ENCODE measurements at regions not wholly inside any gene's neighbourhood (a gene's known extent, or its start where the extent isn't known, plus 50 kb on each side); places are given as distances from the start of the nearest gene placed in this dataset.

DNA sequence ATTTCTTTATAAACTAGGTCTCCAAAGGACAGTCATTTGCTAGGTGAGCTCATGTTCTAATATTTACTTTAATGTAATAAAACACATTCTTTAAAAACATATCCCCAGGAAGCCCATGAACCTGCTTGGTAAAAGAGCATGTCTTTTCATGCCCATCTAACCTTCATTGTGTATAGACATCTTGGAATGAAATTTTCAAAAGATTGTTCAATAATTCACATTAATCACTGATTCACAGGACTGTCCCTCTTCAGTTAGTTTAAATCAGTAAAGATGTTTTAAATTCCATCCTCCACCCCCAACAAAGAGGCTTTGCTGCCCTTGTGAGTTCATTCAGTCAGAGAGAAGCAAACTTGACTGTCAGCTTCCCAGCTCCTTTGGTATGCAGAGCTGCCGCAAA is 633.4 kb upstream of the CELF4 start:
- Histone ChIP-seq H3K36me3 (no peaks in the 10 kb centered on the region), H3K4me1 (no peaks in the 10 kb centered on the region), H3K9me3 (no peaks in the 10 kb centered on the region), H3K27me3 (no peaks in the 10 kb centered on the region), H3K27ac (no peak overlapping the region), H3K4me3 (no peak overlapping the region)
- DNase-seq = no peak
- WGBS (ENCODE audit: insufficient coverage, low coverage, low lambda C conversion rate, missing lambda C conversion rate) = 21% methylated on average over 1 of the region's 1 CpG
- intact Hi-C loops (cut with DNase I) = loop anchor here in 1 of 2 donors (10.0 kb wide), 1 partner anchor 56 kb away; no protein-coding TSS in a partner anchor
- no peak for ATAC-seq
- TF ChIP-seq POLR2A (IDR thresholded peaks at IDR 0.05) = no peak
- TF ChIP-seq, protein P1, sequence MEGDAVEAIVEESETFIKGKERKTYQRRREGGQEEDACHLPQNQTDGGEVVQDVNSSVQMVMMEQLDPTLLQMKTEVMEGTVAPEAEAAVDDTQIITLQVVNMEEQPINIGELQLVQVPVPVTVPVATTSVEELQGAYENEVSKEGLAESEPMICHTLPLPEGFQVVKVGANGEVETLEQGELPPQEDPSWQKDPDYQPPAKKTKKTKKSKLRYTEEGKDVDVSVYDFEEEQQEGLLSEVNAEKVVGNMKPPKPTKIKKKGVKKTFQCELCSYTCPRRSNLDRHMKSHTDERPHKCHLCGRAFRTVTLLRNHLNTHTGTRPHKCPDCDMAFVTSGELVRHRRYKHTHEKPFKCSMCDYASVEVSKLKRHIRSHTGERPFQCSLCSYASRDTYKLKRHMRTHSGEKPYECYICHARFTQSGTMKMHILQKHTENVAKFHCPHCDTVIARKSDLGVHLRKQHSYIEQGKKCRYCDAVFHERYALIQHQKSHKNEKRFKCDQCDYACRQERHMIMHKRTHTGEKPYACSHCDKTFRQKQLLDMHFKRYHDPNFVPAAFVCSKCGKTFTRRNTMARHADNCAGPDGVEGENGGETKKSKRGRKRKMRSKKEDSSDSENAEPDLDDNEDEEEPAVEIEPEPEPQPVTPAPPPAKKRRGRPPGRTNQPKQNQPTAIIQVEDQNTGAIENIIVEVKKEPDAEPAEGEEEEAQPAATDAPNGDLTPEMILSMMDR (IDR thresholded peaks at IDR 0.05) = no peak

DNA sequence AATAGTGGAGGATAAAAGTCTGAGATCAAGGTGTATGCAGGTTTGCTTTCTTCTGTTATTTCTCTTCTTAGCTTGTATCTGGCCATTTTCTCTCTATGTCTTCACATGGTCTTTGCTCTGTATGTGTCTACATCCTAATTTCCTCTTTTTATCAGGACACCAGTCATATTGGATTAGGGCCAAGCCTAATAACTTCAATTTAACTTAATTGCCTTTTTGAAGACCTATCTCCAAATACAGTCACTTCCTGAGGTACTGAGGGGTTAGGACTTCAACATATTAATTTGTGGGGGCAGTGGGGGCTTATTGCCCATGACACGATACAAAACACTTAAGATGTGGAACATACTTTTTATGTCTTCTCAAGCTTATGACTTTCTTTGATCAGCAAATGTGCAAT is 632.9 kb upstream of the CELF4 start:
- Histone ChIP-seq H3K4me1 (no peaks in the 10 kb centered on the region), H3K27ac (no peak overlapping the region), H3K4me3 (no peak overlapping the region), H3K27me3 (no peaks in the 10 kb centered on the region), H3K9me3 (no peaks in the 10 kb centered on the region), H3K36me3 (no peaks in the 10 kb centered on the region)
- TF ChIP-seq POLR2A (IDR thresholded peaks at IDR 0.05) = no peak
- ATAC-seq = no peak
- no peak for DNase-seq
- 42% methylated on average over 1 of the region's 1 CpG for WGBS (ENCODE audit: insufficient coverage, low coverage, low lambda C conversion rate, missing lambda C conversion rate)
- intact Hi-C loops (cut with DNase I) = loop anchor here in 1 of 2 donors (10.0 kb wide), 1 partner anchor 56 kb away; no protein-coding TSS in a partner anchor

DNA sequence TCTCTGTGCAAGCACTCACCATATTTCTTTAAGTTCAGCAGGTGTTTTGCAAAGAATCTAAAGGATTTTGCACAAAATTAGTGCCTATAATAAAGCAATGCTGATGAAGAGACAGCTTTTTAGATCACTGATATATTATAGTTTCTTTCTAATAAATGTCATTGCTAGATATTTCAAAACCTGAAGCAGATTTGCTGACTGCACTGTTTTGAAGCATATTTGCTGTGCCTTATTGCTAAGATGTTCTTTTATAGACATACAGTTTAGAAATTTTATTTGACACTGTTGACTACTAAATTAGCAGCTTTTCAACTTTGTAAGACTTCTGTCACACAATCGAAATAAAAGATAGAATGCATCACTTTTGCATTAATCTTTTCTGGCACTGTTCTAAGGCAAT is 620.9 kb upstream of the CELF4 start:
- Histone ChIP-seq H3K4me3 (no peak overlapping the region), H3K27me3 (no peaks in the 10 kb centered on the region), H3K4me1 (no peaks in the 10 kb centered on the region), H3K9me3 (no peaks in the 10 kb centered on the region), H3K36me3 (no peaks in the 10 kb centered on the region), H3K27ac (no peak overlapping the region)
- whole genome bisulfite sequencing (ENCODE audit: insufficient coverage, low coverage, low lambda C conversion rate, missing lambda C conversion rate) = 25% methylated on average over 1 of the region's 1 CpG
- DNase-seq (no peak), ATAC-seq (no peak)
- no peak for TF ChIP-seq POLR2A (IDR thresholded peaks at IDR 0.05)
- TF ChIP-seq, protein P1 (IDR thresholded peaks at IDR 0.05) = no peak
- intact Hi-C loops (cut with DNase I) = no loop called here

DNA sequence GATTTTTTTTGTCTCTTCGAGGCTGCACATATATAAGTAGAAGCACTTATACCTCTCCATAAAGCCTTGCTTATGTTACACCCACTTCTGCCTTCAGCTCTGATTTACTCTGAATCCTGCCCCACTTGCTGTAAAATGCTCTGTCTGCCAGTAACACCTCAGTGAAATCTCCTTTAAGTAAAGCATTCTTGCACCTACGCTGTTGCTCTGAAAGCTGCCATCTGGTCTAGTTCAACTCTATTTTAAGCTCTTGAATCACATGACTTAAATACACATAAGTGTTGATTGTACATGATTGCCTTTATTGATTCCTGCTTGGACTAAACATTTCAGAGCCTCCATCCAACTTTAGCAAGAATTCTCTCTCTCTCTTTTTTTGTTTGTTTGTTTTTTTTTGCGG is 609.0 kb upstream of the CELF4 start:
- DNase-seq = no peak
- H3K4me3 ChIP-seq = no peak overlapping the region
- intact Hi-C loops (cut with DNase I) = no loop called here
- H3K9me3 ChIP-seq = no peaks in the 10 kb centered on the region
- no peak overlapping the region for H3K27ac ChIP-seq
- no peaks in the 10 kb centered on the region for H3K27me3 ChIP-seq
- 27% methylated on average over 3 of the region's 3 CpGs for WGBS (ENCODE audit: insufficient coverage, low coverage, low lambda C conversion rate, missing lambda C conversion rate)
- no peaks in the 10 kb centered on the region for H3K4me1 ChIP-seq
- no peak for TF ChIP-seq POLR2A (IDR thresholded peaks at IDR 0.05)
- TF ChIP-seq, protein P1 (IDR thresholded peaks at IDR 0.05) = no peak
- H3K36me3 ChIP-seq = no peaks in the 10 kb centered on the region
- ATAC-seq = no peak

DNA sequence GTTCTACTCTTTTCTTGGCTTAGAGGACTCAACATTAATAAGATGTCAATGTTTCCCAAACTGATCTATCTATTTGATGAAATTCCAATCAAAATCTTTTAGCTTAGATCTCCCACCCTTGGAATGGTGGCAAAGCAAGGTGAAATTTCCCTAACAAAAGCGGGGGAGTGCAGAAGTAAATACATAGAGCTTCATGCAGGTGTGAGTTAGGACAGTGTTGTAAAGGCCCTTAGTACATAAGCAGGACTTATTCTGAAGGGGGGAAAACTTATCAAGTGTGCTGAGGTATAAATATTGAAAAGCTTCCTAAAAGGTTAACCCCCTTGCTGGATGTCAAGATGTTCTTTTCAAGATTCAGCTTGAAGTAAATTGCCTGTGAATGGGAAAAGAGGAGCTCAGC is 608.6 kb upstream of the CELF4 start:
- TF ChIP-seq POLR2A (IDR thresholded peaks at IDR 0.05) = no peak
- TF ChIP-seq, protein P1 (IDR thresholded peaks at IDR 0.05) = no peak
- 65% methylated on average over 1 of the region's 1 CpG for WGBS (ENCODE audit: insufficient coverage, low coverage, low lambda C conversion rate, missing lambda C conversion rate)
- intact Hi-C loops (cut with DNase I) = no loop called here
- H3K27ac ChIP-seq = no peak overlapping the region
- H3K9me3 ChIP-seq = no peaks in the 10 kb centered on the region
- DNase-seq (no peak), ATAC-seq (no peak)
- H3K27me3 ChIP-seq = no peaks in the 10 kb centered on the region
- H3K4me1 ChIP-seq = no peaks in the 10 kb centered on the region
- no peaks in the 10 kb centered on the region for H3K36me3 ChIP-seq
- no peak overlapping the region for H3K4me3 ChIP-seq
